Adrenal gland (tissue), 9 donors: ENCODE measurements at regions not wholly inside any gene's neighbourhood (a gene's known extent, or its start where the extent isn't known, plus 50 kb on each side); places are given as distances from the start of the nearest gene placed in this dataset.

Experiments
- DNase-seq, 7 donors: peaks; one replicate each; pipeline ENCODE4 v3.0.0-alpha.2; 2019 to 2020
- H3K27ac ChIP-seq, 5 donors: fragments of 200-600 bp; sonication (generic) in 4 of 5; 1 replicate in 3 of 5; 2 replicates in 2 of 5; pipeline versions ENCODE4 v1.5.1 to v1.8.0; 2016 to 2020; ENCODE audit warnings: mild to moderate bottlenecking in 1 of 5
- H3K27me3 ChIP-seq: fragments of 200-600 bp; 2 replicates; pipeline ENCODE4 v1.8.0; 2021
- H3K36me3 ChIP-seq, 2 donors: fragments of 200-600 bp; replicated peaks in 1 of 2; 1 replicate in 1 of 2; 2 replicates in 1 of 2; pipeline versions ENCODE4 v1.5.1 to v1.8.0; 2018 to 2022
- H3K4me1 ChIP-seq, 2 donors: fragments of 200-600 bp; replicated peaks in 1 of 2; 1 replicate in 1 of 2; 2 replicates in 1 of 2; pipeline versions ENCODE4 v1.5.1 to v1.8.0; 2018 to 2021
- H3K4me3 ChIP-seq, 4 donors: fragments of 200-600 bp; sonication (generic) in 3 of 4; one replicate each; pipeline ENCODE4 v1.5.1; 2016 to 2018
- H3K9me3 ChIP-seq, 3 donors: fragments of 200-600 bp; sonication (generic) in 1 of 3; replicated peaks in 1 of 3; 1 replicate in 2 of 3; 2 replicates in 1 of 3; pipeline versions ENCODE4 v1.5.1 to v1.8.0; 2016 to 2021
- CTCF ChIP-seq, 6 experiments: fragments of 450-650 bp in 4 of 6; fragments of 200-600 bp in 2 of 6; sonication (generic) in 1 of 6; IDR thresholded peaks; 1 replicate in 5 of 6; 2 replicates in 1 of 6; pipeline versions ENCODE4 v1.5.1 to v1.8.0; 2016 to 2021; ENCODE audit warnings: antibody characterized with exemption in 6 of 6, mild to moderate bottlenecking in 2 of 6, moderate library complexity in 1 of 6
- POLR2A ChIP-seq, 2 donors: fragments of 450-650 bp; IDR thresholded peaks; one replicate each; pipeline ENCODE4 v1.6.1; 2017; ENCODE audit warnings: antibody characterized with exemption in 2 of 2, mild to moderate bottlenecking in 2 of 2, moderate library complexity in 1 of 2
- WGBS, 4 donors: extraction: QIAGEN DNeasy Blood & Tissue Kit in 2 of 4; methylation state at CpG; one replicate each; pipeline versions ENCODE4 v1.1.5 to v1.1.7; 2013 to 2017; 5-methylcytosine and 5-hydroxymethylcytosine counted together
- intact Hi-C, 2 donors: fragments of 100-400 bp; cut with DNase I; formaldehyde crosslinking; loops; one replicate each; pipeline versions ENCODE4 v1.14.1 to v1.15.0; 2022 to 2023
- donor health status: healthy with polysubstance abuse.
- donor health status: Bipolar disorder and iron deficiency.
- donor health status: DM: yes; HTN: yes; CAD: no.
- donor health status: DM: no; HTN: no; CAD: no.
- donor health status: DM: no; HTN: no; CAD: no.

GRCh38 chr10:83994325-83994724 is 145.0 kb upstream of the GHITM start:
- DNase-seq = no peak
- no peak overlapping the region for H3K4me3 ChIP-seq

GRCh38 chr10:83995738-83996331 is 143.5 kb upstream of the GHITM start:
- intact Hi-C loops = no loop called here
- Histone ChIP-seq H3K36me3 (no peaks in the 10 kb centered on the region), H3K9me3 (no peaks in the 10 kb centered on the region), H3K4me1 (no peaks in the 10 kb centered on the region), H3K27me3 (no peaks in the 10 kb centered on the region), H3K4me3 (no peak overlapping the region), H3K27ac (no peak overlapping the region)
- DNase-seq = no peak
- 68 to 73% (median 71%) methylated on average over 4 of the region's 4 CpGs; no CpG with 5 or more reads in 1 of the 4 donors for WGBS, 4 donors
- TF ChIP-seq CTCF (IDR thresholded peaks at IDR 0.05) (no peak), POLR2A (IDR thresholded peaks at IDR 0.05) (no peak)

More at GRCh38 chr10:83994325-83994724, 145.0 kb upstream of the GHITM start:
- Histone ChIP-seq H3K27me3 (no peaks in the 10 kb centered on the region), H3K27ac (no peak overlapping the region), H3K9me3 (no peaks in the 10 kb centered on the region), H3K4me1 (no peaks in the 10 kb centered on the region), H3K36me3 (no peaks in the 10 kb centered on the region)
- WGBS, 4 donors = 81 to 94% (median 93%) methylated on average over 3 of the region's 3 CpGs
- intact Hi-C loops = no loop called here
- TF ChIP-seq CTCF (IDR thresholded peaks at IDR 0.05) (no peak), POLR2A (IDR thresholded peaks at IDR 0.05) (no peak)

GRCh38 chr10:84004221-84004620 is 135.1 kb upstream of the GHITM start:
- no peaks in the 10 kb centered on the region for H3K4me1 ChIP-seq
- intact Hi-C loops = no loop called here
- H3K36me3 ChIP-seq = no peaks in the 10 kb centered on the region
- WGBS, 4 donors = 76 to 91% (median 84%) methylated on average over 2 of the region's 2 CpGs
- H3K27me3 ChIP-seq = no peaks in the 10 kb centered on the region
- no peak overlapping the region for H3K27ac ChIP-seq
- H3K4me3 ChIP-seq = no peak overlapping the region
- DNase-seq = no peak
- no peak for TF ChIP-seq CTCF (IDR thresholded peaks at IDR 0.05)
- TF ChIP-seq POLR2A (IDR thresholded peaks at IDR 0.05) = no peak
- H3K9me3 ChIP-seq = no peaks in the 10 kb centered on the region

GRCh38 chr10:84005403-84005802 is 133.9 kb upstream of the GHITM start:
- H3K4me1 ChIP-seq = no peaks in the 10 kb centered on the region
- no peaks in the 10 kb centered on the region for H3K27me3 ChIP-seq
- DNase-seq = no peak
- H3K27ac ChIP-seq = no peak overlapping the region
- intact Hi-C loops = no loop called here
- no peaks in the 10 kb centered on the region for H3K36me3 ChIP-seq
- no peaks in the 10 kb centered on the region for H3K9me3 ChIP-seq
- H3K4me3 ChIP-seq = no peak overlapping the region
- WGBS, 4 donors = 28 to 41% (median 30%) methylated on average over 3 of the region's 3 CpGs
- TF ChIP-seq POLR2A (IDR thresholded peaks at IDR 0.05) (no peak), CTCF (IDR thresholded peaks at IDR 0.05) (no peak)
